ENCODE measurements at regions not wholly inside any gene's neighbourhood (a gene's known extent, or its start where the extent isn't known, plus 50 kb on each side); places are given as distances from the start of the nearest gene placed in this dataset.
A peak's percentile ranks its signal among the peaks of the same experiment; 100 is the strongest.

DNA sequence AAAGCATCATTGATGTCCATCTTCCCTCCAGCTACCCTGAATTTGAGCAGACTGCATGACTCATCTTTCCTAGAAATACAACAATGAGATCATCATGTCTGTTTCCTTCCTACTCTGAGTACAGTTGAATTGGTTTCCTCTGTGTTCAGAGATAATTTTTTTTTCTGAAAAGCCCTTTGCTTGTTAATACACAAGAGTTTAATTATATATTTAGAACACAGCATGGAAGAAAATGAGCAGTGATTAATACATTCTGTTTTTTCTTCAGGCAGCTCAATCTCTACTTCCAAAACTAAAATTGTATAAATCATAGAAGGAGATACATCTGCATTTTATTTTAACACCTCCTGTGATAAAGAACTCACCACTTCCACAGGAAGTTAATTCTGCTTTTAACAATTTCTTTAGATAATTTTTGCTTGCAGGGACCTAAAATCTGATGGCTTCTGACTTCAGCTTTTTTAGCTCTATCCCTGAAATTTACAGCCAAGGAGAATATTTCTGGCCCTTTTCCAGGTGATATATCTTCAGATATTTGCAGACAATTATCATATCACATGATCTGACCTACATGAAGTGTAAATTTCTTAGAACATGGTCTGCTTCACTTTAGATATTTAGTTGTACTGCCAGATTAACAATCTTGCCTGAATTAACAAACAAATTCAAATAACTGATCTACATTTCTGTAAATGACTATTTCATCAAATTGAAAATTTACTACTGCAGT is 249.0 kb downstream of the TRIB2 start (continued):
- peak in 1 of 2 experiments; percentile 50; a peak in 1 of 4 replicates for TF ChIP-seq ZNF318 (IDR thresholded peaks at IDR 0.05; ENCODE audit: borderline replicate concordance in 1 of 2, low read depth in 1 of 2)
- TF ChIP-seq NR2C2 (CRISPR knock-in tag; IDR thresholded peaks at IDR 0.05): no peak
- TF ChIP-seq NR2C2 (tag; IDR thresholded peaks at IDR 0.05): peak; percentile 54; the same call in 1 of the 2 replicates
- peak; percentile 77 for TF ChIP-seq LEF1 (IDR thresholded peaks at IDR 0.05)
- TF ChIP-seq PTBP1 (IDR thresholded peaks at IDR 0.05; ENCODE audit: low read depth, low read length): no peak
- TF ChIP-seq ZEB2 (IDR thresholded peaks at IDR 0.05): no peak; the same call in 1 of the 2 replicates
- TF ChIP-seq SMARCC2 (IDR thresholded peaks at IDR 0.05; ENCODE audit: low read depth): peak; percentile 94
- TF ChIP-seq ZNF140 (CRISPR knock-in tag; IDR thresholded peaks at IDR 0.05): no peak
- no peak for TF ChIP-seq HDAC6 (IDR thresholded peaks at IDR 0.05; ENCODE audit: low read depth, low read length)
- TF ChIP-seq RBM17 (IDR thresholded peaks at IDR 0.05; ENCODE audit: borderline replicate concordance, low read depth, low read length): no peak
